HUES48 (cell line): ENCODE measurements at regions not wholly inside any gene's neighbourhood (a gene's known extent, or its start where the extent isn't known, plus 50 kb on each side); places are given as distances from the start of the nearest gene placed in this dataset.
A peak's percentile ranks its signal among the peaks of the same experiment; 100 is the strongest.

Experiments used
- H3K27ac ChIP-seq: one replicate; pipeline ENCODE4 v1.7.0; 2013; ENCODE audit warnings: low read depth, low read length, inconsistent platforms
- H3K27me3 ChIP-seq: 2 replicates; pipeline ENCODE4 v1.6.1; 2013; ENCODE audit warnings: mild to moderate bottlenecking, low read length; ENCODE audit not compliant: control insufficient read depth, insufficient read depth
- H3K36me3 ChIP-seq: 2 replicates; pipeline ENCODE4 v1.6.1; 2013; ENCODE audit warnings: low read length; ENCODE audit not compliant: control insufficient read depth, insufficient read depth
- H3K4me1 ChIP-seq: 2 replicates; pipeline ENCODE4 v1.6.1; 2013; ENCODE audit warnings: mild to moderate bottlenecking, low read length; ENCODE audit not compliant: control insufficient read depth, insufficient read depth
- H3K4me3 ChIP-seq: 2 replicates; pipeline ENCODE4 v1.5.1; 2013; ENCODE audit warnings: mild to moderate bottlenecking, low read depth, low read length
- H3K9ac ChIP-seq: 2 replicates; pipeline ENCODE4 v1.6.1; 2013; ENCODE audit warnings: mild to moderate bottlenecking, low read depth, low read length, moderate library complexity
- H3K9me3 ChIP-seq: 2 replicates; pipeline ENCODE4 v1.6.1; 2013; ENCODE audit warnings: low read length; ENCODE audit not compliant: control insufficient read depth, insufficient read depth

DNA sequence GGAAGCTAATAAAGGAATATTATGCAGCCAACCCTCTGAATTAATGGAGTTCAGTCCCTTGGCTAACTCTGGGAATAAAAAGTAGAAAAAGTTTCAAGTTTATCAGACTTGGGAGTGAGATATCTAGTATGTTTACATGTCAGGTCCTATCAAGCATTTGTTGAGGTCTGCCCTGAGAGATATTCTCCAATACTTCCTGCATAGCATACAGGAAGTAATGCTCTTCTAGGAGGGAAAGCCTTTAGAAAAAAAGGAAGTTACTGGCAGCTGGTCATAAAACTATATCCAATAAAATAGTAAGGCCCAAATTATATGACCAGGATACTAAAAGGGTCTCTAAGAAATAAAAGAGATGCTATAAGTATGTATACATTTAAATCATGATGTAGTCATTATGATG, 594.1 kb upstream of the FTMT start:
- H3K4me3 ChIP-seq, result no peak overlapping the region
- no peaks in the 10 kb centered on the region for H3K4me1 ChIP-seq
- H3K9me3 ChIP-seq, result no peaks in the 10 kb centered on the region
- no peaks in the 10 kb centered on the region for H3K27me3 ChIP-seq
- no peak overlapping the region for H3K27ac ChIP-seq
- no peak overlapping the region for H3K9ac ChIP-seq
- no peaks in the 10 kb centered on the region for H3K36me3 ChIP-seq

DNA sequence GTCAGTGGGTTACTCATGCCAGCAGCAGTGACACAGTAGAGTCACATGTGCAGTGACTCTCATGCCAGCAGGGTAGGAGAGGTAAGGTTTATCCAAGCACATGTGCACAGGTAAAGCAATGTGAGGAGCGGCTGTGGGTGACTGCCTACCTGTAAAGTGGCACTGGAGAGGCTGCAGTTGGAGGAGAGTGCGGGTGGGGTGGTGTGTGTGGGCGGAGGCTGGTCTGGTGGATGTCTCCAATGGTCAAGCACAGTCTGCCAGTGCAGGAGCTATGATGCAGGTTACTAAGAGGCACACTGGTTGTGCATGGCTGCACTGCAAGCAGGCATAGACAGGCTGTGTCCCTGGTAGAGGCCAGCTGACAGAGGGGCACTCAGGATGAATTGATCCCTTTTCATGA, 588.2 kb upstream of the FTMT start:
- no peaks in the 10 kb centered on the region for H3K36me3 ChIP-seq
- no peaks in the 10 kb centered on the region for H3K27me3 ChIP-seq
- no peak overlapping the region for H3K4me3 ChIP-seq
- no peaks in the 10 kb centered on the region for H3K4me1 ChIP-seq
- H3K9me3 ChIP-seq, result no peaks in the 10 kb centered on the region
- no peak overlapping the region for H3K9ac ChIP-seq
- H3K27ac ChIP-seq, result no peak overlapping the region

DNA sequence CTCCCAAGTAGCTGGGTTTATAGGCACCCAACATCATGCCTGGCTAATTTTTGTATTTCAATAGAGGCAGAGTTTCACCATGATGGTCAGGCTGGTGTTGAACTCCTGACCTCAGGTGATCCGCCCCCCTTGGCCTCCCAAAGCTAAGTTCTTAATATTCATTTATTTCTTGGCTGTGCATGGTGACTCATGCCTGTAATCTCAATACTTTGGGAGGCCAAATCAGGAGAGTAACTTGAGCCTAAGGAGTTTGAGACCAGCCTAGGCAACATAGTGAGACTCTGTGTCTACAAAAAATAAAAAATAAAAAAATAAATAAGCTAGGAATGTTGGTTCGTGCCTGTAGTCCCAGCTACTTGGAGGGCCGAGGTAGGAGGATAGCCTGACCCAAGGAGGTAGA, 587.1 kb upstream of the FTMT start:
- Histone ChIP-seq H3K36me3 (no peaks in the 10 kb centered on the region), H3K4me1 (no peaks in the 10 kb centered on the region), H3K9ac (no peak overlapping the region), H3K27ac (no peak overlapping the region), H3K9me3 (no peaks in the 10 kb centered on the region), H3K4me3 (no peak overlapping the region), H3K27me3 (no peaks in the 10 kb centered on the region)

DNA sequence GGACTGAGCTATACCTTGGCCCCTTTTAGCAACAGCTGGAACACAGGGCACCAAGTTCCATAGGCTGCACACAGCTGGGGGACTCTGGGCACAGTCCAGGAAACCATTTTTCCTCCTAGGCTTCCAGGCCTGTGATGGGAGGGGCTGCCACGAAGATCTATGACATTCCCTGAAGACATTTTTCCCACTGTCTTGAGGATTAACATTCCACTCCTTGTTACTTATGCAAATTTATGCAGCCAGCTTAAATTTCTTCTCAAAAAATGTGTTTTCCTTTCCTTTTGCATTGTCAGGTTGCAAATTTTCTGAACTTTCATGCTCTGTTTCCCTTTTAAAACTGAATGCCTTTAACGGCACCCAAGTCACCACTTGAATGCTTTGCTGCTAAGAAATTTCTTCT, 580.1 kb upstream of the FTMT start:
- H3K36me3 ChIP-seq, result no peaks in the 10 kb centered on the region
- H3K27me3 ChIP-seq, result no peaks in the 10 kb centered on the region
- no peaks in the 10 kb centered on the region for H3K4me1 ChIP-seq
- no peak overlapping the region for H3K4me3 ChIP-seq
- H3K9ac ChIP-seq, result no peak overlapping the region
- H3K27ac ChIP-seq, result no peak overlapping the region
- H3K9me3 ChIP-seq, result peaks cover 10% of the 10 kb centered on the region

DNA sequence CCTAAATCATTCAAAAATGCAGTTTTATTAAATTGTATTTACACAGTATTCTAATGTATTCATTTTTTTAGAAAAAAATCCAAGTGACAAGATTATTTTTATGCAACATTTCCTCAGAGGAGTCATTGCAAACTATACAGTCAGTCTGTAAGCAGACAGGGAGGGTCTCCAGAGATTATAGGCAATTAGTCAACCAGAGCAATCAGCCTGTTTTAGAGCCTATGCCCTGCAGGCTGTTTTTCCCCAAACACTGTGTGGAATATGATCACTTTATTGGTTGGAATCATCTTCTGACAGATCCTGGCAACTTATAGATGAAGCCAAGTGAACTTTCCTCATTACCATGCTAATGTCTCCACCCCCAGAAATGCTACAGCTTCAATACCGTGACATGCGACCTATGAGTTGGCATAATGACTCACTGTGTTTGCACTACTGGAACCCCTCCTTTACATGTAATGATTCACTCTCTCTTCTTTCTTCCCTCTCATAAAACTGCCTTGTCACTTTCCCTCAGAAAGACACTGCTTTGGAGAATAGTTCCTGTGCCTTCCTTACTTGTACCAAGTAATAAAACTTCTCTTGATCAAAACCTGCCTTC, 577.7 kb upstream of the FTMT start:
- Histone ChIP-seq H3K9me3 (peaks cover 10% of the 10 kb centered on the region), H3K27ac (peak overlapping the region; percentile 73), H3K27me3 (no peaks in the 10 kb centered on the region), H3K4me1 (no peaks in the 10 kb centered on the region), H3K4me3 (no peak overlapping the region), H3K36me3 (no peaks in the 10 kb centered on the region), H3K9ac (no peak overlapping the region)

DNA sequence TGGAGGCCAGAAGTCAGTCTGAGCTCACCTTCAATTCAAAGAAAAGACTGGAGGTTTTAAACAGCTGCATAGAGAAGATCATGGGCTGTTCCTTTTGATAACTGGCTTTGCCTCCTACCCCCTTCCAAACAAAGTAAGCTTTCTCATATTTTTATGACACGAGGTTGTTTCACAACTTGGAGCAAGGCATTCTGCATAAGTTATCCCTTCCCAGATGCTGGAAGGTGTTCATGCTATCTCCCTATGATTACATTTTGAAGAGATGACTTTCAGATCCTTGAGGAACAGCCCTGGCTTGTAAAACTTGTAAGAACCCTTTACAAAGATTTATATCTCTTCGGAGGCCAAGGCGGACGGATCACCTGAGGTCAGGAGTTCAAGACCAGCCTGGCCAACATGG, 571.9 kb upstream of the FTMT start:
- Histone ChIP-seq H3K27ac (no peak overlapping the region), H3K9ac (no peak overlapping the region), H3K4me3 (no peak overlapping the region)

DNA sequence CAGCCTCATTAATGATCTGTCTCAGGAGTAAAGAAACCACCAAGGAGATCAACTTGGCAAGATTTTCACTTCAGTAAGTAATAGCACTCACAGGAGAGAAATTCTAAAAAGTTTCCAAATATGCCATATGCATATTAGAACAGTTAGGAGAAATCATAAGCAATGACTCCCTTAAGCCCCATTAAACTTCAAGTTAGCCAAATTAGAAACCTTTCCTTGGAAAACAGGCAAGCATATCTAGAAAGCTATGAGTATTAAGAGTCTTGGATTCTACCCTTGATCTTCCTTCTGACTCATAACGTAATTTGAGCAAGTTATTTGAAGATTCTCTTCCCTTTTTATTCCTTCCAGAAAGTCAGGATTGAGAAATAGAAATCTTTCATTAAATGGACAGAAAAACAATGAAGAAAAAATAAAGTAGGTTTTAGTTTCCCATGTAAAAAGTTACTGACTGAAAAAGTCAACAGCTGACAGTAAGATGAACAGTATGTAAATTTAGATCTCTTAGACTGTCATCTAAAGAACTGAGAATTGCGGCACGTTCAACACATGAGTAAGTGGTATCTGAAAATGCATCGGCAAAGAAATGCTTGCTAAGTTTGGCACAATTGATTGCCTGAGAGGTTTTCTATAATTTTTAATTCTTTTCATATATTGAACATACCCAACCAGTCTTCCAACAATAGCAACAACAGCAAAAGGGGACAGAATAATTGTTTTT, 565.7 kb upstream of the FTMT start:
- H3K9me3 ChIP-seq, result no peaks in the 10 kb centered on the region
- H3K36me3 ChIP-seq, result no peaks in the 10 kb centered on the region
- no peak overlapping the region for H3K4me3 ChIP-seq
- H3K27ac ChIP-seq, result no peak overlapping the region
- H3K27me3 ChIP-seq, result no peaks in the 10 kb centered on the region
- no peak overlapping the region for H3K9ac ChIP-seq
- no peaks in the 10 kb centered on the region for H3K4me1 ChIP-seq

More for the DNA sequence above, 571.9 kb upstream of the FTMT start:
- no peaks in the 10 kb centered on the region for H3K27me3 ChIP-seq
- no peaks in the 10 kb centered on the region for H3K4me1 ChIP-seq
- no peaks in the 10 kb centered on the region for H3K36me3 ChIP-seq
- H3K9me3 ChIP-seq, result no peaks in the 10 kb centered on the region

DNA sequence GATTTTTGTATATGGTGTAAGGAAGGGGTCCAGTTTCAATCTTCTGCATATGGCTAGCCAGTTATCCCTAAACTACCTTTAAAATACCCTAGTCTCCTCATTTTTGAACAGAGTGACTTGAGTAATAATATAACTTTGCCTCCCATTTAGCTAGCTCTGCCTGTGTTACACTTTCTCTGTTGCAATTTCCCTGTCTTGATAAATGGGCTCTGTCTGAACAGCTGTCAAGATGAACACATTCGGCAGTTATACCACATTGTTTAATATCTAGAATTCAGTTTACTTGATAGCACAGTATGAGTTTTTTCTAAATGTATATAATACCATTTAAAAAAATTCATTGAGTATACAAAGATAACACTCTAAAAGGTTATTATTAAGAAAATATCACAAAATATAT, 562.9 kb upstream of the FTMT start:
- H3K27ac ChIP-seq, result no peak overlapping the region
- H3K36me3 ChIP-seq, result no peaks in the 10 kb centered on the region
- H3K9me3 ChIP-seq, result no peaks in the 10 kb centered on the region
- H3K9ac ChIP-seq, result no peak overlapping the region
- H3K4me1 ChIP-seq, result no peaks in the 10 kb centered on the region
- H3K27me3 ChIP-seq, result no peaks in the 10 kb centered on the region
- H3K4me3 ChIP-seq, result no peak overlapping the region

DNA sequence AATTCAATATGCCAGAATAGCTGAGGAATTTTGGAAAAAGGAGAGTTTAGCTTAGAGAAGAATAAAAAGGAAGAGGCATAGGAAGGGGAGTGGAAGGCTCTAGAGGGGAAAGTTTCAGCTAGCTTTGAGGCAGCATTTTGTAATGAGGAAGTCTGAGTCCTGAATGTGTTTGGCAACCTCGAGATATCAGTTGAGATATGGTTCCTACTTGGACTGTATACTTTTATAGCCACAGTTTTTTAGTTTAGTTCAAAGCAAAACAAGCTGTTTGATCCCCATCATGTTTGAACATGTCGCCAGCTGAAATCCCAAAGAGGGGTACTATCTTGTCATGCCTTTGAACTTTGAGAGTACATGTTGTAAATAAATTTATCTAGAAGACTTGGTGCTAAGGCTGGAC, 559.0 kb upstream of the FTMT start:
- Histone ChIP-seq H3K27ac (no peak overlapping the region), H3K4me1 (no peaks in the 10 kb centered on the region)

DNA sequence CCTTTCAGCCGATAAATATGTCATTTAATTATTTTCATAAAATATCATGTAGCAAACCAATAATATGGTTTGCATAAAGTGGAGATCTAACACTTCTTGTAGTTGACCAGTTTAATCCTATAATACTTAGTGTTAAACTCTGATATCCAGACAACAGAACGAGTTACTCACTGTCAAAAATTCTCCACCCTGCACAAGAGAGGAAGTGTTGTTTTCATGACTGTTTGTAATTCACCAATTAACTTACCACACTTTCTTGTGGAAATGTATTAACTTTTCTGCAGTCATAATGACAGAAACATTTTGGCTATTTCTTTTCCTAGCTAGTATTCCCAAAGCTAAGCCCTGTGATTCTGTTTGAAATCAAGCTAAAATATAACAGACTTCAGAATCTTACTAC, 555.3 kb upstream of the FTMT start:
- no peak overlapping the region for H3K27ac ChIP-seq
- H3K4me3 ChIP-seq, result no peak overlapping the region
- no peaks in the 10 kb centered on the region for H3K27me3 ChIP-seq
- no peak overlapping the region for H3K9ac ChIP-seq
- no peaks in the 10 kb centered on the region for H3K36me3 ChIP-seq
- H3K4me1 ChIP-seq, result no peaks in the 10 kb centered on the region
- no peaks in the 10 kb centered on the region for H3K9me3 ChIP-seq

More for the DNA sequence above, 559.0 kb upstream of the FTMT start:
- H3K9ac ChIP-seq, result no peak overlapping the region
- H3K27me3 ChIP-seq, result no peaks in the 10 kb centered on the region
- no peak overlapping the region for H3K4me3 ChIP-seq
- H3K9me3 ChIP-seq, result no peaks in the 10 kb centered on the region
- no peaks in the 10 kb centered on the region for H3K36me3 ChIP-seq

DNA sequence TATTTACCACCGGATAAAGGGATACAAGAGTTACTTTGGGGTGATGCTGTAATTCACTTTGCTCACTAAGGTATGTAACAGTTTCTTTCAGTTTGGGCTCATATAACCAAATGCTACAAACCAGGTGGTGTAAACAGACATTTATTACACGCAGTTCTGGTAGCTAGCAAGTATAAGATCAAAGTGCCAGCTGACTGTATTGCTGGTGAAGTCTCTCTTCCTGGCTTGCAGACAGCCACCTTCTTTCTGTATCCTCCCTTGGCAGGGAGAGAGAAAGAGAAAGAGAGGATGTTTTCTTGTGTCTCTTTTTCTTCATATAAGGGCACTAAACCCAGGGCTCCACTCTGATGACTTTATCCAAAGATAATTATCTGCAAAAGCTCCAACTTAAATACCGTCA, 552.5 kb upstream of the FTMT start:
- no peak overlapping the region for H3K9ac ChIP-seq
- no peak overlapping the region for H3K4me3 ChIP-seq
- no peaks in the 10 kb centered on the region for H3K9me3 ChIP-seq
- no peaks in the 10 kb centered on the region for H3K27me3 ChIP-seq
- no peaks in the 10 kb centered on the region for H3K36me3 ChIP-seq
- no peaks in the 10 kb centered on the region for H3K4me1 ChIP-seq
- no peak overlapping the region for H3K27ac ChIP-seq
